Spleen (tissue), 11 donors: ENCODE measurements at regions not wholly inside any gene's neighbourhood (a gene's known extent, or its start where the extent isn't known, plus 50 kb on each side); places are given as distances from the start of the nearest gene placed in this dataset.

Source experiments
- DNase-seq: peaks from one replicate; pipeline ENCODE4 v3.0.0-alpha.2; 2020
- H3K27ac ChIP-seq, 8 donors: fragments of 200-600 bp; sonication (generic) in 7 of 8; 1 replicate in 4 of 8; 2 replicates in 4 of 8; pipeline versions ENCODE4 v1.5.0 to v1.8.0; 2016 to 2021; ENCODE audit warnings: inconsistent platforms in 4 of 8, mild to moderate bottlenecking in 4 of 8, moderate library complexity in 1 of 8
- H3K27me3 ChIP-seq, 7 donors: fragments of 200-600 bp; sonication (generic) in 6 of 7; replicated peaks in 1 of 7; 1 replicate in 4 of 7; 2 replicates in 3 of 7; pipeline versions ENCODE4 v1.5.0 to v1.8.0; 2016 to 2021; ENCODE audit warnings: inconsistent platforms in 3 of 7, mild to moderate bottlenecking in 1 of 7
- H3K36me3 ChIP-seq, 6 donors: fragments of 200-600 bp; sonication (generic) in 5 of 6; 1 replicate in 4 of 6; 2 replicates in 2 of 6; pipeline versions ENCODE4 v1.5.0 to v1.8.0; 2016 to 2021; ENCODE audit warnings: inconsistent platforms in 2 of 6
- H3K4me1 ChIP-seq, 6 donors: fragments of 200-600 bp; sonication (generic) in 5 of 6; 1 replicate in 3 of 6; 2 replicates in 3 of 6; pipeline versions ENCODE4 v1.5.0 to v1.8.0; 2016 to 2021; ENCODE audit warnings: inconsistent platforms in 3 of 6
- H3K4me3 ChIP-seq, 8 donors: fragments of 200-600 bp; sonication (generic) in 7 of 8; 1 replicate in 4 of 8; 2 replicates in 4 of 8; pipeline versions ENCODE4 v1.5.0 to v1.8.0; 2016 to 2021; ENCODE audit warnings: inconsistent platforms in 4 of 8, mild to moderate bottlenecking in 4 of 8, moderate library complexity in 2 of 8
- H3K9me3 ChIP-seq, 8 donors: fragments of 200-600 bp; sonication (generic) in 7 of 8; 1 replicate in 4 of 8; 2 replicates in 4 of 8; pipeline versions ENCODE4 v1.5.0 to v1.8.0; 2016 to 2021; ENCODE audit warnings: inconsistent platforms in 4 of 8
- CTCF ChIP-seq, 11 experiments: fragments of 200-600 bp in 7 of 11; fragments of 450-650 bp in 4 of 11; sonication (generic) in 4 of 11; IDR thresholded peaks in 8 of 11; conservative IDR thresholded peaks in 3 of 11; 1 replicate in 7 of 11; 2 replicates in 4 of 11; pipeline versions ENCODE4 v1.4.0 to v1.8.0; 2016 to 2021; ENCODE audit warnings: antibody characterized with exemption in 11 of 11, inconsistent platforms in 4 of 11, mild to moderate bottlenecking in 1 of 11
- POLR2A ChIP-seq, 3 donors: fragments of 450-650 bp; IDR thresholded peaks; one replicate each; pipeline ENCODE4 v1.5.1; 2017; ENCODE audit warnings: antibody characterized with exemption in 3 of 3, mild to moderate bottlenecking in 1 of 3
- POLR2AphosphoS5 ChIP-seq, 3 donors: sonication (generic); formaldehyde crosslinking; IDR thresholded peaks; one replicate each; pipeline ENCODE4 v1.5.1; 2017; ENCODE audit warnings: antibody characterized with exemption in 3 of 3
- WGBS, 5 donors: extraction: QIAGEN DNeasy Blood & Tissue Kit in 3 of 5; methylation state at CpG; one replicate each; pipeline versions ENCODE4 v1.1.5 to v1.1.7; 2013 to 2018; 5-methylcytosine and 5-hydroxymethylcytosine counted together
- intact Hi-C: fragments of 100-400 bp; cut with DNase I; formaldehyde crosslinking; loops from one replicate; pipeline ENCODE4 v1.15.0; 2023; ENCODE audit warnings: low total_unique reads
- donor health status: healthy with polysubstance abuse.
- donor health status: DM: no; HTN: no; CAD: no; lungs with moderate emphysema.
- donor health status: DM: no; HTN: no; CAD: no.
- donor health status: Bipolar disorder and iron deficiency.
- donor health status: healthy.
- donor health status: DM: no; HTN: no; CAD: no.
- donor health status: DM: yes; HTN: yes; CAD: no.

- Histone ChIP-seq H3K27me3 (no peaks in the 10 kb centered on the region), H3K4me3 (no peak overlapping the region), H3K9me3 (no peaks in the 10 kb centered on the region), H3K27ac (no peak overlapping the region), H3K4me1 (no peaks in the 10 kb centered on the region), H3K36me3 (no peaks in the 10 kb centered on the region)
- no peak for DNase-seq
- no peak for TF ChIP-seq POLR2A (IDR thresholded peaks at IDR 0.05)
- no peak for TF ChIP-seq CTCF (IDR thresholded peaks at IDR 0.05 in 8 of 11, conservative IDR thresholded peaks at IDR 0.05 in 3 of 11)
- no peak for TF ChIP-seq POLR2AphosphoS5 (IDR thresholded peaks at IDR 0.05)
- intact Hi-C loops: no loop called here
- 88 to 93% (median 91%) methylated on average over 2 of the region's 2 CpGs for WGBS, 5 donors
These were observed 381.6 kb downstream of the NYAP2 start for GRCh38 chr2:225781145-225781544.

- TF ChIP-seq POLR2A (IDR thresholded peaks at IDR 0.05) (no peak), POLR2AphosphoS5 (IDR thresholded peaks at IDR 0.05) (no peak), CTCF (IDR thresholded peaks at IDR 0.05 in 8 of 11, conservative IDR thresholded peaks at IDR 0.05 in 3 of 11) (no peak)
- DNase-seq: no peak
- 88 to 96% (median 93%) methylated on average over 1 of the region's 1 CpG for WGBS, 5 donors
- Histone ChIP-seq H3K27ac (no peak overlapping the region), H3K4me3 (no peak overlapping the region), H3K4me1 (no peaks in the 10 kb centered on the region), H3K27me3 (no peaks in the 10 kb centered on the region), H3K36me3 (no peaks in the 10 kb centered on the region), H3K9me3 (peaks cover 0 to 9% (median 0%) of the 10 kb centered on the region in 8 donors)
- intact Hi-C loops: no loop called here
These were observed 380.3 kb downstream of the NYAP2 start for GRCh38 chr2:225779829-225780228.

GRCh38 chr2:225773148-225773547 lies 373.6 kb downstream of the NYAP2 start:
- intact Hi-C loops: no loop called here
- peaks cover 0 to 3% (median 0%) of the 10 kb centered on the region in 6 donors for H3K4me1 ChIP-seq
- 54 to 78% (median 67%) methylated on average over 2 of the region's 2 CpGs for WGBS, 5 donors
- no peak overlapping the region for H3K27ac ChIP-seq
- DNase-seq: no peak
- H3K27me3 ChIP-seq: no peaks in the 10 kb centered on the region
- H3K4me3 ChIP-seq: no peak overlapping the region
- TF ChIP-seq CTCF (IDR thresholded peaks at IDR 0.05 in 8 of 11, conservative IDR thresholded peaks at IDR 0.05 in 3 of 11) (no peak), POLR2A (IDR thresholded peaks at IDR 0.05) (no peak), POLR2AphosphoS5 (IDR thresholded peaks at IDR 0.05) (no peak)
- H3K9me3 ChIP-seq: peaks cover 0 to 16% (median 2%) of the 10 kb centered on the region in 8 donors
- no peaks in the 10 kb centered on the region for H3K36me3 ChIP-seq

- 86 to 93% (median 89%) methylated on average over 2 of the region's 2 CpGs for WGBS, 5 donors
- Histone ChIP-seq H3K9me3 (peaks cover 0 to 16% (median 2%) of the 10 kb centered on the region in 8 donors), H3K27ac (no peak overlapping the region), H3K4me1 (peaks cover 0 to 3% (median 0%) of the 10 kb centered on the region in 6 donors), H3K36me3 (no peaks in the 10 kb centered on the region), H3K4me3 (no peak overlapping the region), H3K27me3 (no peaks in the 10 kb centered on the region)
- no peak for DNase-seq
- TF ChIP-seq POLR2A (IDR thresholded peaks at IDR 0.05): no peak
- TF ChIP-seq CTCF (IDR thresholded peaks at IDR 0.05 in 8 of 11, conservative IDR thresholded peaks at IDR 0.05 in 3 of 11): no peak
- TF ChIP-seq POLR2AphosphoS5 (IDR thresholded peaks at IDR 0.05): no peak
- intact Hi-C loops: no loop called here
These were observed 372.2 kb downstream of the NYAP2 start for GRCh38 chr2:225771701-225772100.
